ENCODE measurements at regions not wholly inside any gene's neighbourhood (a gene's known extent, or its start where the extent isn't known, plus 50 kb on each side); places are given as distances from the start of the nearest gene placed in this dataset.

- no peak for DNase-seq (ENCODE audit: low spot score)
These were observed 49.9 kb upstream of the HS6ST1 start for GRCh38 chr2:128368437-128369107.

GRCh38 chr2:128369108-128369555 is 50.5 kb upstream of the HS6ST1 start:
- DNase-seq (ENCODE audit: low spot score) = no peak

GRCh38 chr2:128369602-128370467 is 51.2 kb upstream of the HS6ST1 start:
- no peak for DNase-seq (ENCODE audit: low spot score)

DNA sequence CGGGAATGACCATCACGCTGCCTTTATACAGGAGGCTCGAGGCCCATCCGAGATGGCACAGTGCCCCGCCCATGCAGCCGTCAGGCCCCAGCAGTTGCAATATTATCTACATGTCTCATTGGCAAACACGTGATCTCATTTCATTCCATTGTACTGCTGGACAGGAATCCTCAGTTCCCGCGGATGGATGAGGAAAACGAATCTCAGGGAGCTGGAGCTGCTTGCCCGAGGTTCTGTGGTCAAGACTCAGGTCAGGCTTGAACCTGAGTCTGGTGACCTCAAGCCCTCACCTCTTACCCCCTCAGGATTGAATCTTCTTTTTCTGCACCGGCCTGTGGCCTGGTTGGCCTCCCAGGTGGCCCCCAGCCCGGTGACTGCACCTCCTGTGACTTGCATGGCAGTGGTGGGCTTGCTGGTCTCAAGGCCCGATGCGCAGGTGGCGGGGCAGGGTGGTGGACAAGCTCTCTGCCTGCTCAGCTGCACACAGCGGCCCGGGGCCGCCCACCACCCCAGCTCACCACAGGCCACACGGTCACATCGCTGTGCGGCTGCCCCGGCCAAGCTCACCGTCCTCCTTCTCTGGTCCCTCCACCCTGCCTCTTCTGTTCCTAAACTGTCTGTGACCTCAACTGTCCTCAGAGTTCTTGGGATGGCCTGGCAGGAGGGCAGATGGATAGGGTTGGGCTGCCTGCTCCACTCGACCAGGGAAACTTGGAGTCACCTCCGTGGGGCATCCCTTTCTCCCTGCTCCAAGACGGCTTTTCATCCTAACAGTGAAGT is 52.0 kb upstream of the HS6ST1 start:
- no peak for DNase-seq (ENCODE audit: low spot score)

GRCh38 chr2:128371248-128371630 is 52.6 kb upstream of the HS6ST1 start:
- no peak for DNase-seq (ENCODE audit: low spot score)

- no peak for DNase-seq (ENCODE audit: low spot score)
These were observed 53.1 kb upstream of the HS6ST1 start for GRCh38 chr2:128371648-128372345.

DNA sequence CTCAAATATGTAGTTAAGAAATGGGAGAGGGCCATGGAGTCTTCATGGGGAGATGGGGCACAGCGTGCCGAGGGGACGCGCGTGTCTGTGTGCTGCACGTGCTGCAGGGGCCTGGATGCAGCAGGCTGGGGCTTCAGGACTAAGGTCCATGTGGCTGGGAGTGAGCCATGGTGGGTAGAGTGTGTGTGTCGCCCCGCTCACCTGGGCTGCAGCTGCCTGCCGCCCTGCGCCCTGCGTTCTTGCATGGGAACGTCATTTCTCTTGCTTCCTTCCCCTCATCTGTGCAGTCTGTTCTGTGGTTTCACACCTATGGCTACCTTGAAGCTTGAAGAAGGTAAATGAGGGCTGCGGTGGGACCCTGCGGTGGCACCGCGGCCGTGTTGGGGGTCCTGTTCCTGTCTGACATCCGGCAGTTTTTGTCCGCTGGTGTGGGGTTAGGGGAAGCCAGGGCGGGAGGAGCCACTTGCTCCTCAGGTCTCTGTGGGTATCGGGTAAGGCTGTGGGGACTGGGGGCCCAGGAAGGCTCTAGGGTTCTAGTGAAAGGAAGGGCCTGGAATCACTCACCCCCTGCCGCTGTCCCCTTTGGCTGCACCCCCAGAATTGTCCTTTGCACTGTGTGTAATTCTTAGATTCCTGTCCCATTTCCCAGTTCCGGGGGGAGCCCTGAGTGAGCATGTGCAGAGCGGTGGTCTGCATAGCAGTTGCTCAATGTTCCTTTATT is 54.1 kb upstream of the HS6ST1 start:
- no peak for DNase-seq (ENCODE audit: low spot score)

DNA sequence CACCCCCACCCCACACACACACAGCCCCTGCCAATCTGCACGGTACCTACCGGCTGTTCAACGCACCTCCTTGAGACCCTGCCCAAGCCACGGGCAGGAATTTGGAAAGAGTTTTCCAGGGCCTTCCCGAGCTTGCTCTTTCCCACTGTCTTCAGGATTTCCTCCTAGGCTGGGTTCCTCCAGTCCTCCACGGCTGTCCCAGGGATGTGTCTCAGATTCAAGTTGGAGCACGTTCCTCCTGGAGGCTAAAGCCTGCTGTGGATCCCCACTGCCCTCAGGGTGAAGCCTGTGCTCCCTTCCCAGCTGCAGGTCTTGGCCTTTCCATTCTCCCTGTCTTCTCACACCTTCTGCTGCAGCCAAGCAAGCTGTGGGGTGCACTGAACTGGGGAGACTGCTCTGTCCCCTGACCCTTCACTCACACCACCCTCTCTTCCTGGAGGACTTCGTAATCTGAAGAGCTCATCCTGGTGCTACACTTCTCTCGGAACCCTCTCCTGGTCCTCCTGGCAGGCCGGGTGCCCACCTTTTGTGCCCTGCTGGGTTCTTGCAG is 54.9 kb upstream of the HS6ST1 start:
- DNase-seq (ENCODE audit: low spot score) = no peak

- DNase-seq (ENCODE audit: low spot score) = no peak
These were observed 55.5 kb upstream of the HS6ST1 start for GRCh38 chr2:128374001-128374710.

DNA sequence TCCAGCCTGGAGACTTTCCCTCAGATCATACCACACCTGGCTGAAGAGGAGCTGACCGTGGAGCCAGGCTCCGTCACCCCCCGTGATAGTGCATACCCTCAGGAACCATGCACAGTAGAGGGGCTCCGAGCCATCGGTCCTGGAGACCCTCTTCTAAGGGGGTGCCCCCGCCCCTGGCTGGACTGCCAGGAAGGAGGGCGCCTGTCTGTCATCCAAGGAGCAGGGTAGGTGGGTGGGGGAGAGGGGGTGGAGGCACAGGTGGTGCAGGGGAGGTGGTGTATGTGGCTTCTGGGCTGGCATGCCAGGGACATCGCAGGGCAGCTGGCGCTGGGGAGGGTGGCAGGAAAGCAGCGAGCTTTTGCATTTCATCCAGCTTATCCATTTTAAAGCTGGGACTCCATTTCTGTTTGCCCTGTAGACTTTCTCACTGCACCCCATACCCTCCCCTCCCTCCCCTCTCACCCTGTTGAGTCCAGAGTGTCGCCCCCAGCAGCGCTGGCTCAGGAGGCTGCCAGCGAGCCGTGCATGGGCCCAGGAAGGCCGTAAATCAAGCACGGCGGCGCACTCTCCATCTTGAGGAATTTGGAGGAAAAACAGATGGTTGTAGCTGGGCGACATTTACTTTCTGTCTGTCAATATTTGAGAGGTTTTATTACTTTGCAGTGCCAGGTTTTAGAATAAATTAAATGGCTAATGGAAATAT is 56.2 kb upstream of the HS6ST1 start:
- DNase-seq (ENCODE audit: low spot score) = no peak

GRCh38 chr2:128375454-128375853 is 56.8 kb upstream of the HS6ST1 start:
- no peak for DNase-seq (ENCODE audit: low spot score)

GRCh38 chr2:128376241-128377041 is 57.8 kb upstream of the HS6ST1 start:
- DNase-seq (ENCODE audit: low spot score) = no peak

- DNase-seq (ENCODE audit: low spot score) = no peak
These were observed 58.6 kb upstream of the HS6ST1 start for GRCh38 chr2:128377071-128377910.

- DNase-seq (ENCODE audit: low spot score) = no peak
These were observed 59.8 kb upstream of the HS6ST1 start for GRCh38 chr2:128378231-128379020.

DNA sequence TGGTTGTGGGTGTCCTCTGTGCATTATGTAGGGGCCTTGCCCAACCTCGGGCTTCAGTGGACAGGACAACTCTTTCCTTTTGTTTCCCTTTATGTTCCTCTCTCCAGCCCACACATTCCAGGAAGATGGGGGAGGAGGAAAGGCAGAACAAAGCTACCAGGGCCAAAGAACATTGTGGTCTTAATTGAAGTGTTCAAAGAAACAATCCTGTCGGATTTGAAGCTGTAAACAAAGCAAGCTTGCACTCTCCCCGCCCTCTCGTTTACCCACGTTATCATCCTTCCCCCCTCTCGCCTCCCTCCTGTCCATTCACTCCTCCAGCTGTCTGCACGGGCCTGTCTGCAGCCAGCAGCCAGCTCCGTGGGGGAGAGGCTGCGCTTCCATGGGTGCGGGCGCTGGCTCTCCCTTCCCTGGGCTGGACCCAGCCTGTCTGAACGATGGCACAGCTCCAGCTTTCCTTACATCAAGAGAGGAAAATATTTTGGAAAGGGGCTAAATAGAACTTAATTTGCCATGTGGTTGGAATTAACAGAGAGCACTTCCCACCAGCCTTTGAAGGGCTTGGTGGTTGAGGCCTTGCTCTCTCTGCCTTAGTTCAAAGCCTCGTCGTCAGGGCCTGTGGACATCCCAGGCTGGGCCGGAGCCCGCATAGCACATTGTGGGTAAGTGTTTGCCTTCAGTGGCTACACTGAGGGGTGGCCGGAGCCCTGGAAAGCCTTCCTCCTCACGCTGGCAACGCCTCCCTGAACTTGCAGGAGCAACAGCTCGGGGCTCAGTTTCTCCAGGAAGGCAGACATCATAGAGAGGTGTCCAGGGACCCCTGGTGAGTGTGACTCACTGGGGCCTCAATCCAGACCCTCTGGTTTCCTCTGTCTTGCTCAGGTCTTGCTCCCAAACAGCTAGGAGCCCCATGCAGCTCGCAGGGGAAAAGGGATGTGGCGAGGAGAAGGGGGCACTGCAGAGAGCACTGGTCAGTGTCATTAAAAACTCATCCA is 60.6 kb upstream of the HS6ST1 start:
- DNase-seq (ENCODE audit: low spot score) = no peak
